Activated naive CD8-positive, alpha-beta T cell treated with anti-CD3 and anti-CD28 coated beads for 36 hours (primary cell): ENCODE measurements at regions not wholly inside any gene's neighbourhood (a gene's known extent, or its start where the extent isn't known, plus 50 kb on each side); places are given as distances from the start of the nearest gene placed in this dataset.

Experiments
- DNase-seq: peaks from one replicate; pipeline ENCODE4 v3.0.0; 2021
- H3K27ac Mint-ChIP-seq: one replicate; pipeline ENCODE4 v1.8.0; 2022; ENCODE audit warnings: mild to moderate bottlenecking, moderate library complexity, mixed read lengths
- H3K27me3 Mint-ChIP-seq: one replicate; pipeline ENCODE4 v1.8.0; 2022; ENCODE audit warnings: mild to moderate bottlenecking, mixed read lengths
- H3K36me3 Mint-ChIP-seq: one replicate; pipeline ENCODE4 v1.8.0; 2021; ENCODE audit warnings: mild to moderate bottlenecking, mixed read lengths
- H3K4me1 Mint-ChIP-seq: one replicate; pipeline ENCODE4 v1.8.0; 2021; ENCODE audit warnings: mixed read lengths
- H3K4me3 Mint-ChIP-seq: one replicate; pipeline ENCODE4 v1.8.0; 2022; ENCODE audit warnings: mild to moderate bottlenecking, moderate library complexity, mixed read lengths
- H3K9me3 Mint-ChIP-seq: one replicate; pipeline ENCODE4 v1.8.0; 2022; ENCODE audit warnings: mixed read lengths

DNA sequence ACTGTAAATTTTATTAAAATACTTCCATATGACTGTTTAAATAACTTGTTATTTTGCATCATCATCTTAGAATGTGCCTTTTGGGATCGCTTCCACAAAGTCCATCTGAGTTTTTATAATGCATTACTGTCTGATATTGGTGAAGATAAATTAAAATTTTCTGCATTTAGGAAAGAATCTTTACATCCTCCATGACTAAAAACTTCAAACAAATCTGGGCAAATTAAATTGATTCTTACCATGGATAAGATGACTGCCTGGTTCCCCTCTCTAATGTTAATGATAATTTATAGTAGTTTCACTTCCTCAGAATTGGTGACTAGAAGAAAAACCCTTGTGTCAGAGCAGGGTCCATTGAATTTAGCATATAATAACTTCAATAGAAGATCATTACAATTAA is 94.7 kb upstream of the SLC38A4 start:
- Mint-ChIP-seq H3K4me1 (peaks cover 2% of the 10 kb centered on the region), H3K27ac (no peak overlapping the region), H3K4me3 (no peak overlapping the region), H3K36me3 (no peaks in the 10 kb centered on the region), H3K27me3 (no peaks in the 10 kb centered on the region), H3K9me3 (no peaks in the 10 kb centered on the region)
- DNase-seq, result no peak

DNA sequence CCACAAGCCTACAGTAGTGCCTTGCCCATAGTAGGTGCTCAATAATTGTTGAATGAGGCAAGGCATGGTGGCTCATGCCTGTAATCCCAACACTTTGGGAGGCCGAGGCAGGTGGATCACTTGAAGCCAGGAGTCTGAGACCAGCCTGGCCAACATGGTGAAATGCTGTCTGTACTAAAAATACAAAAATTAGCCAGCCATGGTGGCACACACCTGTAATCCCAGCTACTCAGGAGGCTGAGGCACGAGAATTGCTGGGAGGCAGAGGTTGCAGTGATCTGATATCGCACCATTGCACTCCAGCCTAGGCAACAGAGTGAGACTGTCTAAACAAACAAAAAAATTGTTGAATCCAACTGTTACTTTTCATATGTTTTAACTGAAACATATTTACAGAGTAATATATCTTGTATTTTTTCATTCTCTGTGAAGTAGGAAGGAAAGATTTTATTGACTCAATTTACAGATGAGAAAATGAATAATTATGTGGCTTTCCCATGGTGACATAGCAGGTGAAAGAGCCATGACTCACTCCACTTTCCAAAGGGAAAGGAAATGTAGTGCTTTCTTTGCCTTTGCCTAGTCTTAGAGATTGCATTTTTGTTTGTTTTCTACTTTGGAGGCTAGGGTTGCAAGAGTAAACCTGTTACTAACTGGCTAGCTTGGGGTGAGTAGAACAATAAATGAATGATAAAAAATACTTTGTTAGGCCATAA is 95.4 kb upstream of the SLC38A4 start:
- Mint-ChIP-seq H3K27ac (no peak overlapping the region), H3K9me3 (no peaks in the 10 kb centered on the region), H3K4me3 (no peak overlapping the region), H3K4me1 (peaks cover 2% of the 10 kb centered on the region), H3K36me3 (no peaks in the 10 kb centered on the region), H3K27me3 (no peaks in the 10 kb centered on the region)
- DNase-seq, result no peak

DNA sequence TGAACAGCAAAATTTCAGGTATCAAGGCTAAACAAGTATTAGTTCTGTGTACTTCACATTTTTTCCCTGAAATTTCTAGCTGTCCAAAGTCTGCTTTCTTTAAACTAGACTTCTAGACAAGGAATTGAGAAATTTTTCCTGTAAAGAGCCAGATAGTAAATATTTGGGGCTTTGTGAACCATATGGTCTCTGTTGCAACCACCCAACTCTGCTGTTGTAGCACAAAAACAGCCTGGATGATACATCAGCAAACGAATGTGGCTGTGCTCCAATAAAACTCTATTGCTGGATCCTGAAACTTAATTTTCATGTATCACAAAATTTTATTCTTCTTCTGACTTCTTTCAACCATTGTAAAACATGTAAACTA is 96.0 kb upstream of the SLC38A4 start:
- Mint-ChIP-seq H3K4me3 (no peak overlapping the region), H3K4me1 (peaks cover 2% of the 10 kb centered on the region), H3K36me3 (no peaks in the 10 kb centered on the region), H3K27me3 (no peaks in the 10 kb centered on the region), H3K27ac (no peak overlapping the region), H3K9me3 (no peaks in the 10 kb centered on the region)
- no peak for DNase-seq

DNA sequence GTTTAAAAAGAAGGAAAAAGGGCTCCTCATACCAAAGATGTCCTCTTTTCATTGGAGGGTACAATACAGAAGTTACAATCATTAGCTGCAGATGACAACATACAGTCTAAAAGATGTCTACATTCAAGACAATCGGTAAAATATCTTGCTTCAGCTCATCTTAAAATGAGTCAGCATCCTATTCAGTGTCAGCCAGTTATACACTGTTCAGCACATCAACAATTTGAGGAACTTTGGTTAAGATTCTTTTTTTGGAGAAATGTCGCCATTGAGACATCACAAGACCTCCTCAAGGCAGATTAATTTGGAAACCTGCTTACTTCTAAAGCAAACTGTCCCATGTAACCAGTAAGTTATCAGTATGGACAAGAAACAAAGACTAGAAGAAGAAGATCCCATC is 100.7 kb upstream of the SLC38A4 start:
- no peak for DNase-seq
- H3K9me3 Mint-ChIP-seq, result no peaks in the 10 kb centered on the region
- no peak overlapping the region for H3K4me3 Mint-ChIP-seq
- no peak overlapping the region for H3K27ac Mint-ChIP-seq
- H3K36me3 Mint-ChIP-seq, result no peaks in the 10 kb centered on the region
- peaks cover 4% of the 10 kb centered on the region for H3K27me3 Mint-ChIP-seq
- no peaks in the 10 kb centered on the region for H3K4me1 Mint-ChIP-seq

DNA sequence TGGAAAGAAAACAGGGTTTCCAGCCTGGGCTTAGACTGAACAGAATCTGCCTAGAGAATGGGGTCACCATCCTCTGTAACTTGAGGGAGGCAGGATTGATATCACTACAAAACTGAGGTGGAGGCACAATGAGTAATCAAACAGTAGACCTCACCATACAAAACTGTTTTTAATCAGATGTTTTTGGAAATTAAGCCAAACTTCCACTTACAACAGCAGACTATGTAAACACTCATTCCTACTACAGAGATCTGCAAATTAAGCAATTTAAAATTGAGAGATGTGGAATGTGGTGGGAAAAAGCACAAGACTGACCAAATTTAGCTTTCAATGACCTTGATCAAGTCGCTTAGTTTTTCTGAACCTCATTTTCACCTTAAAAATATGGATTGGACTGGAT is 104.3 kb upstream of the SLC38A4 start:
- Mint-ChIP-seq H3K27me3 (peaks cover 8% of the 10 kb centered on the region), H3K9me3 (no peaks in the 10 kb centered on the region), H3K4me3 (no peak overlapping the region), H3K4me1 (peaks cover 1% of the 10 kb centered on the region), H3K36me3 (no peaks in the 10 kb centered on the region), H3K27ac (no peak overlapping the region)
- DNase-seq, result no peak

DNA sequence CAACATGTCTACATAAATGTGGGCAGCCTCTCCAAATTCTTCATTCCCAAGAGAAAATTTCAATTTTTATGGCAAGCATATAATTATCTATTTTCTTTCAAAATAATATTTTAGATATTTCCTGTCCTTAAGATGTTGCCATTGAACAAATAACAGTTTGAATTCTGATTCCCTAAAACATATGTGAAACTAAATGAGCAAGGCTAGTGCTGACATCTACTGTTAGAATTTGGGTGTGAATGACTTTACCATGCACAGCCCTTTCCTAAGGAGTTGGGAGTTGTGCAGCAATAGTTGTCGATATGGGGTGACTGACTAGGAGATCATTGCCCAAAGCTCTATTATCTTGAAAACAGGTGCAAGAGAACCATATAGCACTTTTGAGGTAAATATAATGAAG is 108.2 kb upstream of the SLC38A4 start:
- Mint-ChIP-seq H3K36me3 (no peaks in the 10 kb centered on the region), H3K4me3 (no peak overlapping the region), H3K27ac (no peak overlapping the region), H3K9me3 (no peaks in the 10 kb centered on the region), H3K4me1 (peaks cover 1% of the 10 kb centered on the region), H3K27me3 (peaks cover 9% of the 10 kb centered on the region)
- DNase-seq, result no peak

GRCh38 chr12:46934374-46935111 is 108.7 kb upstream of the SLC38A4 start:
- Mint-ChIP-seq H3K27ac (no peak overlapping the region), H3K36me3 (no peaks in the 10 kb centered on the region), H3K9me3 (no peaks in the 10 kb centered on the region), H3K27me3 (peaks cover 9% of the 10 kb centered on the region), H3K4me1 (peaks cover 1% of the 10 kb centered on the region), H3K4me3 (no peak overlapping the region)
- DNase-seq, result no peak

DNA sequence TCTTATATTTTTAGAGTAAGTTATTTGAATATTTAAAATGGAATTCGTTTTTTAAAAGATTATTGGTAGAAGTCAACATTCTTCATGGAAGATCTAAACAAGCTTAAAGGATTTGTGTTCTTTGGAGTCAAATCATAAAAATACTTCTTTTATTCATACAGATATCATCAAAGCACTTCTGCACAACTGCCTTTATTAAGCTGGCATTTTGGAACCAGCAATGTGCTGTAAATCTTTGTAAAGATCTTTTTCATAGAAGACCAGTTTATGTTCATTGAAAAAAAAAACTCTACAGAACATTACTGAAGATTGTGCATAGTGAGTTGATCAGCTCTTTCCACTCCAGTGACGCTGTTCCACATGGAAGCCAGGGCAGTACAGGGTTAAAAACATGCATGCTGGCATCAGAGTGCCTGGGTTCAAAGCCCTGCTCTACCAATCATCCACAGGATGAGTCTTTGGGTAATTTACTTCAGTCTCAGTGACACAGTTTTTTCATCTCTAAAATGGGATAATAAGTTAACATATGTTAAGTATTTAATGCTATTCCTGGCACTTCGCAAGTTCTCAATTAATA is 109.6 kb upstream of the SLC38A4 start:
- no peak overlapping the region for H3K27ac Mint-ChIP-seq
- H3K27me3 Mint-ChIP-seq, result peaks cover 9% of the 10 kb centered on the region
- no peak overlapping the region for H3K4me3 Mint-ChIP-seq
- H3K4me1 Mint-ChIP-seq, result peaks cover 1% of the 10 kb centered on the region
- no peak for DNase-seq
- no peaks in the 10 kb centered on the region for H3K9me3 Mint-ChIP-seq
- no peaks in the 10 kb centered on the region for H3K36me3 Mint-ChIP-seq

DNA sequence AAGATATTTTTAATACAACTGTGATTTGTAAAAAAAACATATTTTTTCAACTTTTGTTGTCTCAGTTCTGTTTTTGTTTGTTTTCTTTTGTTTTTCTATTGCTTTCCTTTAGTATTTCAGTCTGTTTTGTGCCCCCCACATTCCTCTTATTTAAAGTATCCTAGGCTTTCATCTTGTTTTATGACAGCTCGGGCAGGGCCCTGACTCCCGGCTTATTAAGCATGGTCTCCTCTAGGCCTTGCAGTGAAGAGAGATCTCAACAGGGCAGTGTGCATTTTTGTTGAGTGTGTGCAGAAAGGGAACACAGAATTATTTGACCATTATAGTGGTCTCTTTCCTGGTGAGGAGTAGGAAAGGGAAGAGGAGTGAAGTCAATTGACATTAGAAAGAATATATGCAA is 110.2 kb upstream of the SLC38A4 start:
- no peak for DNase-seq
- Mint-ChIP-seq H3K9me3 (no peaks in the 10 kb centered on the region), H3K27ac (no peak overlapping the region), H3K36me3 (no peaks in the 10 kb centered on the region), H3K4me3 (no peak overlapping the region), H3K4me1 (peaks cover 1% of the 10 kb centered on the region), H3K27me3 (peaks cover 9% of the 10 kb centered on the region)

DNA sequence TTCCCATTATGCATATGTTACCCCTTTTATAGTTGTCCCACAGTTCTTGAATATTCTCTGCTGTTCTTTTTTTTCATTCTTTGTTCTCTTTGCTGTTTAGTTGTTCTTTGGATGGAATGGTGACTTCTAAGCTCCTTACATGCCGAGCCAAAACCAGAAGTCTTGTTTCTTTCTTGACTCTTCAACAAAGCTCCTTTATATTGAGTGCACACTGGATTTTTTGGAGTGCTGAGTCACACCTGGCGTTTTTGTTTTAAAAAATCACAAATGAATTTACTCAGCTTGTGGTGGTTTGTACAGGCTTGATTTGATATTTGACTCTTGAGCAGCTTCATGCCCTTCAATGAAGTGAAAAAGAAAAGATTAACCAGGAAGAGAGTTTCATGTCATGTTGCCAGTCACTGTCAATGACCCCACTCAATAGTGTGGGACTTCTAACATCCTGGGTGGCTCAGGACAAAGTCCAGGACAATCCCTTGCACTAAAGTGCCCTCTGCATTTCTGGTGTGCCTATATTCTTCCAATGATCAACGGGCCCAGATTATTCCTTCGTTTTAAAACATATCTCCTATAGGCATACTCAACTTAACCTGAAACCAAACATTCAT is 112.4 kb upstream of the SLC38A4 start:
- Mint-ChIP-seq H3K27me3 (peaks cover 4% of the 10 kb centered on the region), H3K27ac (no peak overlapping the region), H3K4me1 (peaks cover 1% of the 10 kb centered on the region), H3K9me3 (no peaks in the 10 kb centered on the region), H3K4me3 (no peak overlapping the region), H3K36me3 (no peaks in the 10 kb centered on the region)
- DNase-seq, result no peak

DNA sequence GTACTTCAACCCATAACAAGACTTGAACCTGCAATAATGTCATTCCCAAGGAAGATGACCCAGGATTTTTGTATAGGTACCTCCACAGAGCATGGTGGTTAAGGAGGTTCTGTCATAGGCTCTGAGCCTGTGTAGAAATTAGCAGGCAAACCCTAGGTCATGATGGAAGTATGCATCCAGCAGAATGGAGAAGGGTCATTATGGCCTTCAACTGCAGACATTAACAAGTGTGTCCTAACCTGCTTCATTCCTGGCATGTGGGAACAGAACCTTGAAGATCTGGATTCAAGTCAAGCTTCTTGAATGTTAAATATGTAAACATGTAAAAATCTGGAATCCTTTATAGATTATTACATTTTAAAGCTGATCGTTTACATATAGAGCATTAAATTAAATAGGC is 116.2 kb upstream of the SLC38A4 start:
- Mint-ChIP-seq H3K36me3 (no peaks in the 10 kb centered on the region), H3K9me3 (no peaks in the 10 kb centered on the region), H3K27ac (no peak overlapping the region), H3K27me3 (peaks cover 4% of the 10 kb centered on the region), H3K4me1 (no peaks in the 10 kb centered on the region), H3K4me3 (no peak overlapping the region)
- DNase-seq, result no peak

DNA sequence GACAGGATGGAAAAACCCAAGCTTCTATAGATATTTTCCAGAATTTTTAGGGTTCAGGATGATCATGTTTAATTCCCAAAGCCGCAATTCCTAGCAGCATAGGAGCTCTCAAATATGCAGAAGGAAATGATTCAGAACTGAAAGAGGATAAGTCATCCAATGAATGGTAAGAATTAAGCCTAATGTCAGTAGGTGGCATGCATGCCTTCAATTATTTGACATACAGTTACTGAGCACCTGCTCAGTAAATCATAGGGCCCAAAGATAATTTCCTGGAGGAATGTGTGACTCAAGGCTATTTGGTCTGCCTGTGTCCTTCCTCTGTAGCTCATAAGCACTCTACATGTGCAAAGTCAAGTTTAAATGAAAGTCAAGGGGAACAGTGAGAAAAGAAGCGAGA is 116.8 kb upstream of the SLC38A4 start:
- H3K4me3 Mint-ChIP-seq, result no peak overlapping the region
- no peaks in the 10 kb centered on the region for H3K9me3 Mint-ChIP-seq
- H3K27ac Mint-ChIP-seq, result no peak overlapping the region
- H3K4me1 Mint-ChIP-seq, result no peaks in the 10 kb centered on the region
- peaks cover 4% of the 10 kb centered on the region for H3K27me3 Mint-ChIP-seq
- no peak for DNase-seq
- no peaks in the 10 kb centered on the region for H3K36me3 Mint-ChIP-seq

GRCh38 chr12:46944088-46944487 is 118.3 kb upstream of the SLC38A4 start:
- H3K27ac Mint-ChIP-seq, result no peak overlapping the region
- no peak overlapping the region for H3K4me3 Mint-ChIP-seq
- H3K4me1 Mint-ChIP-seq, result no peaks in the 10 kb centered on the region
- no peaks in the 10 kb centered on the region for H3K9me3 Mint-ChIP-seq
- DNase-seq, result no peak
- H3K27me3 Mint-ChIP-seq, result no peaks in the 10 kb centered on the region
- H3K36me3 Mint-ChIP-seq, result no peaks in the 10 kb centered on the region

GRCh38 chr12:46944771-46945170 is 119.0 kb upstream of the SLC38A4 start:
- no peaks in the 10 kb centered on the region for H3K27me3 Mint-ChIP-seq
- H3K9me3 Mint-ChIP-seq, result no peaks in the 10 kb centered on the region
- no peak for DNase-seq

GRCh38 chr12:46945591-46945990 is 119.8 kb upstream of the SLC38A4 start:
- H3K4me1 Mint-ChIP-seq, result no peaks in the 10 kb centered on the region
- H3K27me3 Mint-ChIP-seq, result no peaks in the 10 kb centered on the region
- no peaks in the 10 kb centered on the region for H3K36me3 Mint-ChIP-seq
- no peaks in the 10 kb centered on the region for H3K9me3 Mint-ChIP-seq
- H3K4me3 Mint-ChIP-seq, result no peak overlapping the region
- H3K27ac Mint-ChIP-seq, result no peak overlapping the region
- DNase-seq, result no peak

More at GRCh38 chr12:46944771-46945170, 119.0 kb upstream of the SLC38A4 start:
- H3K4me3 Mint-ChIP-seq, result no peak overlapping the region
- H3K36me3 Mint-ChIP-seq, result no peaks in the 10 kb centered on the region
- no peak overlapping the region for H3K27ac Mint-ChIP-seq
- no peaks in the 10 kb centered on the region for H3K4me1 Mint-ChIP-seq
